ENCODE measurements at regions not wholly inside any gene's neighbourhood (a gene's known extent, or its start where the extent isn't known, plus 50 kb on each side); places are given as distances from the start of the nearest gene placed in this dataset.

- Histone ChIP-seq H3K79me2 (ENCODE audit: insufficient read depth, low read length) (no peaks in the 10 kb centered on the region), H3F3A (ENCODE audit: low read depth) (no peaks in the 10 kb centered on the region; the same call in 1 of the 2 replicates), H3K4me1 (ENCODE audit: insufficient read depth, low read length, poor library complexity, severe bottlenecking) (peaks cover 44% of the 10 kb centered on the region), H2AFZ (ENCODE audit: low read length) (no peak overlapping the region), H3K4me3 (ENCODE audit: low read length, poor library complexity, severe bottlenecking) (no peak overlapping the region), H4K20me1 (ENCODE audit: insufficient read depth, low read length, poor library complexity, severe bottlenecking) (no peaks in the 10 kb centered on the region), H3K9me2 (replicated peaks; ENCODE audit: low read depth, low read length) (no peaks in the 10 kb centered on the region), H3K4me2 (ENCODE audit: low read depth, low read length, poor library complexity, severe bottlenecking) (no peak overlapping the region), H3K27me3 (ENCODE audit: insufficient read depth, low read length, poor library complexity, severe bottlenecking) (no peaks in the 10 kb centered on the region), H3K36me3 (ENCODE audit: insufficient read depth, low read length) (no peaks in the 10 kb centered on the region), H3K9ac (ENCODE audit: low read depth, low read length, poor library complexity, severe bottlenecking) (no peak overlapping the region), H3K9me3 (ENCODE audit: insufficient read depth, low read depth, low read length) (no peaks in the 10 kb centered on the region)
- TF ChIP-seq CTCF (conservative IDR thresholded peaks at IDR 0.05; ENCODE audit: low read length) (no peak), EZH2phosphoT487 (IDR thresholded peaks at IDR 0.05; ENCODE audit: borderline replicate concordance) (no peak)
Observed at GRCh38 chr6:138550346-138550767, 51.1 kb upstream of the NHSL1 start.

- H3K36me3 ChIP-seq (ENCODE audit: insufficient read depth, low read length), result no peaks in the 10 kb centered on the region
- TF ChIP-seq EZH2phosphoT487 (IDR thresholded peaks at IDR 0.05; ENCODE audit: borderline replicate concordance) (no peak), CTCF (conservative IDR thresholded peaks at IDR 0.05; ENCODE audit: low read length) (no peak)
- no peak overlapping the region for H3K9ac ChIP-seq (ENCODE audit: low read depth, low read length, poor library complexity, severe bottlenecking)
- H4K20me1 ChIP-seq (ENCODE audit: insufficient read depth, low read length, poor library complexity, severe bottlenecking), result no peaks in the 10 kb centered on the region
- no peaks in the 10 kb centered on the region for H3K79me2 ChIP-seq (ENCODE audit: insufficient read depth, low read length)
- no peak overlapping the region for H3K4me2 ChIP-seq (ENCODE audit: low read depth, low read length, poor library complexity, severe bottlenecking)
- no peaks in the 10 kb centered on the region for H3F3A ChIP-seq (ENCODE audit: low read depth)
- no peak overlapping the region for H2AFZ ChIP-seq (ENCODE audit: low read length)
- H3K9me2 ChIP-seq (replicated peaks; ENCODE audit: low read depth, low read length), result no peaks in the 10 kb centered on the region
- no peak overlapping the region for H3K4me3 ChIP-seq (ENCODE audit: low read length, poor library complexity, severe bottlenecking)
- H3K27me3 ChIP-seq (ENCODE audit: insufficient read depth, low read length, poor library complexity, severe bottlenecking), result no peaks in the 10 kb centered on the region
- peaks cover 19% of the 10 kb centered on the region for H3K4me1 ChIP-seq (ENCODE audit: insufficient read depth, low read length, poor library complexity, severe bottlenecking)
- H3K9me3 ChIP-seq (ENCODE audit: insufficient read depth, low read depth, low read length), result no peaks in the 10 kb centered on the region
Observed at GRCh38 chr6:138554146-138554545, 54.9 kb upstream of the NHSL1 start.

- Histone ChIP-seq H2AFZ (ENCODE audit: low read length) (peak overlapping the region; percentile 20; the same call in 1 of the 2 replicates), H4K20me1 (ENCODE audit: insufficient read depth, low read length, poor library complexity, severe bottlenecking) (no peaks in the 10 kb centered on the region), H3K4me3 (ENCODE audit: low read length, poor library complexity, severe bottlenecking) (no peak overlapping the region), H3K9me2 (replicated peaks; ENCODE audit: low read depth, low read length) (no peaks in the 10 kb centered on the region), H3K9ac (ENCODE audit: low read depth, low read length, poor library complexity, severe bottlenecking) (no peak overlapping the region), H3K27me3 (ENCODE audit: insufficient read depth, low read length, poor library complexity, severe bottlenecking) (no peaks in the 10 kb centered on the region), H3F3A (ENCODE audit: low read depth) (no peaks in the 10 kb centered on the region), H3K4me2 (ENCODE audit: low read depth, low read length, poor library complexity, severe bottlenecking) (peak overlapping the region; percentile 13), H3K4me1 (ENCODE audit: insufficient read depth, low read length, poor library complexity, severe bottlenecking) (peaks cover 19% of the 10 kb centered on the region), H3K79me2 (ENCODE audit: insufficient read depth, low read length) (no peaks in the 10 kb centered on the region), H3K9me3 (ENCODE audit: insufficient read depth, low read depth, low read length) (no peaks in the 10 kb centered on the region), H3K36me3 (ENCODE audit: insufficient read depth, low read length) (no peaks in the 10 kb centered on the region)
- no peak for TF ChIP-seq CTCF (conservative IDR thresholded peaks at IDR 0.05; ENCODE audit: low read length)
- TF ChIP-seq EZH2phosphoT487 (IDR thresholded peaks at IDR 0.05; ENCODE audit: borderline replicate concordance), result no peak
Observed at GRCh38 chr6:138555421-138555988, 56.2 kb upstream of the NHSL1 start.

Measured in Loucy (cell line).